GM18498 (cell line): ENCODE measurements at regions not wholly inside any gene's neighbourhood (a gene's known extent, or its start where the extent isn't known, plus 50 kb on each side); places are given as distances from the start of the nearest gene placed in this dataset.
"Not testable (repeated sequence)": the region's sequence is repeated elsewhere in the genome, so short reads cannot be mapped to it uniquely, and the experiment has no call there.

Source experiments
- ATAC-seq: cut with Tn5 transposase; IDR thresholded peaks from one replicate; pipeline ENCODE4 v1.9.1; 2021; ENCODE audit warnings: mild to moderate bottlenecking, moderate library complexity; ENCODE audit not compliant: unreplicated experiment

- ATAC-seq, result no peak
Measured at GRCh38 chr4:1561286-1561990, 122.7 kb downstream of the FAM53A start.

DNA sequence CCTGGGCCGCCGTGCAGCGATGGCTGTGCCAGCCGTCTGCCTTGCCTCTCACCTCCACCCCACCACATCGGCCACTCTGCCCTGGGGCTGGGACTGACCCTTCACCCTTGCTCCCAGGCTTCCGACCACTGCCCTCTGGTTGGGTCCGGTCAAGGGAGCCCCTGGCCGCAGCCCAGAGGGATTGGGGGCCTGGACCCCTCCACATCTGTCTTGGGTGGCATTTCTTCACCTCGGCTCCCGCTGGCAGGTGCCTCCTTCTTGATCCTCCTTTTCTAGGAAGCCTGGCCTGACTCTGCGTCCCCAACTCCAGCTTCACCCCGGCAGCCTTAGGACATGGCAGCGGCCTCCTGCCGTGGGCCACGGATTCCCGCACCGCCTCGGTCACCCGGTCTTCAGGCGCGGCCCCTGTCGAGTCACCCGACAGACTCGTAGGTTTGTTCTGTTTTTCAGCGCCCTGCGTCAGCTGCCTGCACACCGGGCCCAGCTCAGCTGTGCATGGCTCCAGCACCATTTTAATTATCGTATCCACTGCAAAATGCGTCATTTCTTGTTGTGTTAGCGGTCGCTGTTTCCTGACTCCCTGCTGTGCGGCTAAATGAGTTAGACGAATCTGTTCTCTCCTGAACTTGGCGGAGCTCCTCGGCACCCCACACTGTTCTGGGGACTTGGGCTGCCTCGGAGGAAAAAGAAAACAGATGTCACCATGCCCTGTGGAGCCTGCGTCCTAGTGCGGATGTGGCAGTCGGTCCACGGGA, 124.0 kb downstream of the FAM53A start:
- no peak for ATAC-seq

GRCh38 chr4:1558205-1558604, 125.9 kb downstream of the FAM53A start:
- no peak for ATAC-seq

GRCh38 chr4:1557221-1557597, 126.9 kb downstream of the FAM53A start:
- ATAC-seq, result no peak

DNA sequence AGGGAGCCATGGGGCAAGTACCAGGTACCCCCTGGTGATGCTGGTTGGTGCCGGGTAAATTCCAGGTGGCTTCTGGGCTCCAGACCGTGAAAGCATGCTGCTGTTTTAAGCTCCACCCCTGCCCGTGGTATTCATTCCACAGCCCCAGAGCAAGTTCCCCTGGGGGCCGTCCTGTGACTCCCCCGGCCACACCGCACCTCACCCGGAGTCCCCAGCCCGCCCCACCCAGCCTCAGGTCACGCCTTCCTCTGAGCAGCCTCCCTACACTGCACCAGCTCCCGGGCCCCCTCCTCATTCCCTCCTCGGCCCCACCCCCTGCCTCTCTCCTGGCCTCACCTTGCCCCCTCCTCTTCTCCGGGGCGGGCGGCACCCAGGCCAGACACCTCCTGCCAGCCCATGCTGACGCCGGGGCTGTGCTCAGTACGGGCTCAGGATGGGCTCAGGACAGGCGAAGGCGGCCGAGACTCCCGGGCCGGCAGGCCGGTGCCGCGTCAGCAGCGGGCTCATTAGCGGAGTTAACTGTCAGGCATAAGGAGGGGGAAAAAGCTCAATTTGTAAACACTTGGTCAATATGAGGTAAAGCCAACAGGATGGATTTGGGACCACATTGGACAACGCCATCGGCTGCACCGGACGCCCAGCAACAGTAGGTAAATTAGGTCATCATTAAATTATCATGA, 127.4 kb downstream of the FAM53A start:
- no peak for ATAC-seq

GRCh38 chr4:1554876-1555265, 129.2 kb downstream of the FAM53A start:
- ATAC-seq, result no peak

- ATAC-seq, result no peak
Measured at GRCh38 chr4:1554246-1554875, 129.8 kb downstream of the FAM53A start.

- no peak for ATAC-seq
Measured at GRCh38 chr4:1553365-1553764, 130.7 kb downstream of the FAM53A start.

DNA sequence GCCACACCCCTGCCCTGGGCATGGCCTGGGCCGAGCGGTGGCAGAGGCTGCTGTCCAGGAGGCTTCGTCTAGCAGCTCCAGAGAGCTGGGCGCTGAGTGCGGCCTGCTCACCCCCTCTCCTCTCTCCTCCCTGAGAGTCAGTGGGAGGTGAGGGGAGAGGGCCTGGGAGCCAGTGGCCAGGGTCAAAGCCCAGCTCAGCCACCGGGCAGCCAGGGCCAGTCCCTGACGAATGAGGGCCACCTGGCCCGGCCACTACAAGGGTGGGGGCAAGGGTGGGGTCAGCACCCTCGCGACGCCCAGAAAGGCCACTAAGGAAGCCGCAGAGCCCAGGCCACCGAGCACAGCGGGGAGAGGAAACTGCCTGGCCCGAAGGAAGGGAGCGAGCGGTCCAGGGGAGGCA, 131.7 kb downstream of the FAM53A start:
- ATAC-seq, result no peak

DNA sequence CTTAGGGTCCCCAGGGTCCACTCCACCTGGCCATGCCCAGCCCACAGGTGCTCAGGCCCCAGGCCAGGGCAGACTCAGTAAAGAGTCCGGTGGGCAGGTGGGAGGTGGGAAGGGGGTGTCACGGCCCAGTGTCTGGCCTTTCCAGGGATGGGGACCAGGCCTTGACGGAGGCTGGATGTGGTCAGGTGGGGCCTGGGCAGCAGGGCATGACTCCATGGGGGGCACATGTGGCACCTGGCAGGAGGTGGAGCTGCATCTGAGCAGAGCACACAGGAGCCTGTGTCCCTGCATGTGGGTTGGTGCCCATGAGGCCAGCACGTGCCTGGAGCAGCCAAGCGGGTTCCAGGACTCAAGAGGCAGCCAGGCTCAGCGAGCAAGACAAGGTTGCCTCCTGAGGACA, 132.9 kb downstream of the FAM53A start:
- no peak for ATAC-seq

- no peak for ATAC-seq
Measured at GRCh38 chr4:1550122-1551070, 133.7 kb downstream of the FAM53A start.

DNA sequence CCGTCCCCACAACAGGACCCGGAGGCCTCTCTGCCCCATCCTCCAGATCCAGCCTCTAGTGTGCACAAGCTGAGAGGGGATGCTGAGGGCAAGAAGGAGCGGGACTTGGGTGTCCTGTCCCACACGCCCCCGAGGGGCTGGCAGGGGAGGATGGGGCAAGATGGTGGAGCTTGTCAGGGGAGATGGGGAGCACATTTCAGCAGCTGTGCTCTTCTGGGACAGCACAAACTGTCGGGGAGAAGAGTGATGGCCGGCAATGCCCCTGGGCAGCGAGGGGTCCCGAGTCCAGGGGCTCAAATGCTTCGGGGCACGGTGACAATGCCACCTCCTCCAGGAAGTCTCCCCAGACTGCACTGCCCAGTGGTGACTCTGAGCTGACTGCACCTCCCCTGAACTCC, 134.5 kb downstream of the FAM53A start:
- no peak for ATAC-seq

GRCh38 chr4:1548827-1549637, 135.1 kb downstream of the FAM53A start:
- ATAC-seq, result peak; percentile 48

- ATAC-seq, result no peak
Measured at GRCh38 chr4:1547856-1548826, 136.0 kb downstream of the FAM53A start.

DNA sequence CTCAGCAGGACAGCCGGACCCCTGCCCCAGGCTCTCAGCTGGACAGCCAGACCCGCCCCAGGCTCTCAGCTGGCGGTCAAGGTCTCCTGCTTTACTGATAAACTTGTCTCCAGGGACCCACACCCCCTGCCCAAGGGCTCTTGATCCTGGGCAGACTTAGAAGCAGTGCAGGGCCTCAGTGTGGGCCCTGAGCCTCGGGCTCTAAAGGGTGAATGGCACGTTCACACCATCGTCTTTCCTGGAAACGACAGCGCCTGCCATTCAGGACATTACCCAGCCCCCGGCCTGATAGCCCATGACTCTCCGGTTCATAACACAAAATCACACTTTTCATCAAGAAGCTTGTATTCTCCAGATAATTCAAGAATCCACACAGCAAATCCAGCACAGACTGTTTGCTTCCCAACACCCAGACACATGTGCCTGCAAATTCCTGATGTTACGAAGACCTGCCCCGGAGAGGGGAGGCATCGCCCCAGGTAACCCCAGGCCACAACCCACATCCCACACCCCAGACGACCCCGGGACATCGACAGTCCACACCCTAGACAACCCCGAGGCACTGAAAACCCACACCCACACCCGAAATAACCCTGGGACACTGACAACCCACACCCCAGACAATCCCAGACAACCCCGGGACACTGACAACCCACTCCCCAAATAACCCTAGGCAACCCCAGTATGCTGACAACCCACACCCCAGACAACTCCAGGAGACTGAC, 136.8 kb downstream of the FAM53A start:
- ATAC-seq, result no peak

DNA sequence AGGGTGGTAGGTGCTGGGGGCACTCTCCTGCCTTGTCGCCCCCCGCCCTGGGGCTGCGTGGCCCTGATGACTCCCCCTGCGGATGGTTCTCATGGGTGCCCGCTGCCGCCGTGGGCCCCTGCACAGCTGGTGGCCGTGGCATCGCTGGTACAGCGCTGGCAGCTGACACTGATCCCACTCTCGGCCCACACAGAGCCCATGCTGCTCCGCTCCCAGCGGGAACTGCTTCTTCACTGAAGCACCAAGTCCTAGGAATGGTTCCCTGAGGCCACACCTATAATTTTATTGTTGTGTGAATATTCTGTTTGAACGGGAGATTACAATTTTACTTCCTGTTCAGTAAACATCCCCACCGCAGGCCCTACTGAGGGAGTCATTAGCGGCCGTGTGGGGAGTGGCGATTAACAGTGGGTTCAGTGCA, 138.6 kb upstream of the NKX1-1 start:
- ATAC-seq, result no peak

GRCh38 chr4:1544435-1544834, 138.2 kb upstream of the NKX1-1 start:
- not testable (repeated sequence) for ATAC-seq

- no peak for ATAC-seq
Measured at GRCh38 chr4:1543976-1544375, 137.7 kb upstream of the NKX1-1 start.
